GM12878 (cell line): ENCODE measurements at regions not wholly inside any gene's neighbourhood (a gene's known extent, or its start where the extent isn't known, plus 50 kb on each side); places are given as distances from the start of the nearest gene placed in this dataset.

Experiments
- ATF7 ChIP-seq: fragments of 450-650 bp; IDR thresholded peaks from 2 replicates; pipeline ENCODE4 v1.6.1; 2016; ENCODE audit warnings: low read depth, mild to moderate bottlenecking
- CREM ChIP-seq: IDR thresholded peaks from 2 replicates; pipeline ENCODE4 v1.6.1; 2014; ENCODE audit warnings: antibody characterized with exemption, low read depth
- DPF2 ChIP-seq: fragments of 450-650 bp; IDR thresholded peaks from 2 replicates; pipeline ENCODE4 v1.6.1; 2017; ENCODE audit warnings: mild to moderate bottlenecking
- GABPA ChIP-seq: IDR thresholded peaks from 2 replicates; pipeline ENCODE4 v1.6.1; 2014; ENCODE audit warnings: antibody characterized with exemption, low read depth, mild to moderate bottlenecking, inconsistent platforms
- HDAC2 ChIP-seq: fragments of 200-600 bp; sonication (generic); IDR thresholded peaks from 2 replicates; pipeline ENCODE4 v1.6.1; 2017
- KLF5 ChIP-seq: fragments of 450-650 bp; IDR thresholded peaks from 2 replicates; pipeline ENCODE4 v1.6.1; 2014; ENCODE audit warnings: mild to moderate bottlenecking; ENCODE audit not compliant: partially characterized antibody
- NFIC ChIP-seq: IDR thresholded peaks from 2 replicates; pipeline ENCODE4 v1.6.1; 2012; ENCODE audit warnings: low read depth, mild to moderate bottlenecking, inconsistent platforms, low read length, moderate library complexity
- POLR2AphosphoS2 ChIP-seq: IDR thresholded peaks from 2 replicates; pipeline ENCODE4 v1.6.1; 2011; ENCODE audit warnings: low read depth, mild to moderate bottlenecking, low read length, improper control_type of control experiment, moderate library complexity
- REST ChIP-seq: IDR thresholded peaks from 2 replicates; pipeline ENCODE4 v1.6.1; 2012; ENCODE audit warnings: mild to moderate bottlenecking, low read depth, low read length
- SMAD5 ChIP-seq: IDR thresholded peaks from 2 replicates; pipeline ENCODE4 v1.6.1; 2016; ENCODE audit warnings: antibody characterized with exemption, low read depth
- SREBF2 ChIP-seq: IDR thresholded peaks from 2 replicates; pipeline ENCODE4 v1.6.1; 2012; ENCODE audit warnings: mild to moderate bottlenecking, low read length
- TARDBP ChIP-seq: IDR thresholded peaks from 2 replicates; pipeline ENCODE4 v1.6.1; 2016; ENCODE audit warnings: borderline replicate concordance
- TCF3 ChIP-seq: IDR thresholded peaks from 2 replicates; pipeline ENCODE4 v1.6.1; 2012; ENCODE audit warnings: low read depth, mild to moderate bottlenecking, low read length, borderline replicate concordance; ENCODE audit not compliant: insufficient read depth
- YY1 ChIP-seq: IDR thresholded peaks from 2 replicates; pipeline ENCODE4 v1.6.1; 2011; ENCODE audit warnings: low read depth, mild to moderate bottlenecking, low read length

GRCh38 chr11:116507016-116507415, 265.8 kb downstream of the BUD13 start (continued):
- TF ChIP-seq REST (no peak), NFIC (no peak), YY1 (no peak), SMAD5 (no peak), HDAC2 (no peak), ATF7 (no peak), GABPA (no peak), CREM (no peak), KLF5 (no peak), POLR2AphosphoS2 (no peak), TARDBP (no peak), SREBF2 (no peak), TCF3 (no peak), DPF2 (no peak)
- TF ChIP-seq, all 136 proteins: peak for 0
